GM23338 (cell line): ENCODE measurements at regions not wholly inside any gene's neighbourhood (a gene's known extent, or its start where the extent isn't known, plus 50 kb on each side); places are given as distances from the start of the nearest gene placed in this dataset.

Experiments used
- ATAC-seq: fragments of 200-7000 bp; cut with Tn5 transposase; 3 replicates; pipeline ENCODE4 v1.9.1; 2020
- DNase-seq: peaks from one replicate; pipeline ENCODE4 v3.0.0-alpha.2; 2015; ENCODE audit warnings: low spot score
- H2AFZ ChIP-seq: fragments of 200-600 bp; sonication (generic); 2 replicates; pipeline ENCODE4 v1.8.0; 2016; ENCODE audit warnings: antibody characterized with exemption, mild to moderate bottlenecking, moderate library complexity
- H3F3A ChIP-seq: fragments of 200-600 bp; sonication (generic); replicated peaks from 2 replicates; pipeline ENCODE4 v1.8.0; 2017; ENCODE audit warnings: antibody characterized with exemption, mixed run types, low read depth
- H3K27ac ChIP-seq: fragments of 200-600 bp; sonication (generic); 2 replicates; pipeline ENCODE4 v1.6.1; 2016; ENCODE audit warnings: low read depth
- H3K27me3 ChIP-seq: fragments of 200-600 bp; sonication (generic); 2 replicates; pipeline ENCODE4 v1.8.0; 2016; ENCODE audit warnings: mild to moderate bottlenecking, mixed run types, moderate library complexity; ENCODE audit not compliant: insufficient read depth
- H3K36me3 ChIP-seq: fragments of 200-600 bp; sonication (generic); 2 replicates; pipeline ENCODE4 v1.8.0; 2016; ENCODE audit warnings: mild to moderate bottlenecking; ENCODE audit not compliant: insufficient read depth
- H3K4me1 ChIP-seq: fragments of 200-600 bp; sonication (generic); 2 replicates; pipeline ENCODE4 v1.8.0; 2016; ENCODE audit warnings: mild to moderate bottlenecking, moderate library complexity; ENCODE audit not compliant: insufficient read depth
- H3K4me2 ChIP-seq: fragments of 200-600 bp; sonication (generic); 2 replicates; pipeline ENCODE4 v1.7.1; 2017; ENCODE audit warnings: mixed run types
- H3K4me3 ChIP-seq: fragments of 200-600 bp; sonication (generic); 2 replicates; pipeline ENCODE4 v1.6.1; 2016; ENCODE audit warnings: mixed run types
- H3K79me2 ChIP-seq: fragments of 200-600 bp; sonication (generic); replicated peaks from 2 replicates; pipeline ENCODE4 v1.8.0; 2017; ENCODE audit warnings: mild to moderate bottlenecking; ENCODE audit not compliant: insufficient read depth
- H3K9me2 ChIP-seq: fragments of 200-600 bp; sonication (generic); 2 replicates; pipeline ENCODE4 v1.8.0; 2017; ENCODE audit not compliant: insufficient read depth
- H4K20me1 ChIP-seq: fragments of 200-600 bp; sonication (generic); replicated peaks from 2 replicates; pipeline ENCODE4 v1.8.0; 2017; ENCODE audit warnings: mild to moderate bottlenecking; ENCODE audit not compliant: insufficient read depth
- H3K27ac Mint-ChIP-seq: 2 replicates; pipeline ENCODE4 v1.8.0; 2020; ENCODE audit warnings: inconsistent platforms, mild to moderate bottlenecking, moderate library complexity, mixed read lengths
- H3K27me3 Mint-ChIP-seq: 3 replicates; pipeline ENCODE4 v1.8.0; 2022; ENCODE audit warnings: low read depth, mild to moderate bottlenecking, moderate library complexity, mixed read lengths, inconsistent platforms; ENCODE audit not compliant: insufficient read depth, poor library complexity
- H3K36me3 Mint-ChIP-seq: 3 replicates; pipeline ENCODE4 v1.8.0; 2021; ENCODE audit warnings: low read depth, mild to moderate bottlenecking, inconsistent platforms, moderate library complexity, mixed read lengths
- H3K4me1 Mint-ChIP-seq: 3 replicates; pipeline ENCODE4 v1.8.0; 2020; ENCODE audit warnings: mild to moderate bottlenecking, inconsistent platforms, mixed read lengths
- H3K4me3 Mint-ChIP-seq: 3 replicates; pipeline ENCODE4 v1.8.0; 2021; ENCODE audit warnings: moderate library complexity, mild to moderate bottlenecking, inconsistent platforms, mixed read lengths
- H3K9me3 Mint-ChIP-seq: 3 replicates; pipeline ENCODE4 v1.8.0; 2020; ENCODE audit warnings: moderate library complexity, mild to moderate bottlenecking, inconsistent platforms, mixed read lengths
- CREB1 ChIP-seq: fragments of 250-450 bp; sonication (Bioruptor Pico); IDR thresholded peaks from 2 replicates; pipeline ENCODE4 v1.5.0; 2020; ENCODE audit warnings: low read depth, mild to moderate bottlenecking, moderate library complexity
- CTCF ChIP-seq, 2 experiments: fragments of 200-600 bp in 1 of 2; sonication (generic) in 1 of 2; conservative IDR thresholded peaks; 2 replicates each; pipeline versions ENCODE4 v1.5.1 to v1.6.1; 2016 to 2017; ENCODE audit warnings: antibody characterized with exemption in 2 of 2, low read depth in 2 of 2, mild to moderate bottlenecking in 2 of 2, moderate library complexity in 1 of 2
- ETS1 ChIP-seq: IDR thresholded peaks from 2 replicates; pipeline ENCODE4 v1.6.1; 2016; ENCODE audit warnings: antibody characterized with exemption
- ZNF114 ChIP-seq: fragments of 250-450 bp; sonication (Bioruptor Pico); IDR thresholded peaks from 2 replicates; pipeline ENCODE4 v1.5.0; 2020; ENCODE audit warnings: mild to moderate bottlenecking, moderate library complexity
- ZNF331 ChIP-seq: fragments of 250-450 bp; sonication (Bioruptor Pico); IDR thresholded peaks from 2 replicates; pipeline ENCODE4 v1.5.0; 2020; ENCODE audit warnings: low read depth, mild to moderate bottlenecking, moderate library complexity
- ZNF462 ChIP-seq: fragments of 250-450 bp; sonication (Bioruptor Pico); IDR thresholded peaks from 2 replicates; pipeline ENCODE4 v1.5.0; 2020; ENCODE audit warnings: mild to moderate bottlenecking, moderate library complexity

- no peaks in the 10 kb centered on the region; the same call in 2 of the 3 replicates for H3K4me1 Mint-ChIP-seq
- Histone ChIP-seq H3K79me2 (no peaks in the 10 kb centered on the region; the same call in 1 of the 2 replicates), H3K27me3 (peaks cover 36% of the 10 kb centered on the region), H3K27ac (no peak overlapping the region), H3K4me2 (no peak overlapping the region), H3K4me3 (no peak overlapping the region), H4K20me1 (no peaks in the 10 kb centered on the region), H2AFZ (no peak overlapping the region), H3F3A (no peaks in the 10 kb centered on the region), H3K9me2 (peaks cover 31% of the 10 kb centered on the region), H3K4me1 (no peaks in the 10 kb centered on the region), H3K36me3 (peaks cover 18% of the 10 kb centered on the region)
- H3K27me3 Mint-ChIP-seq = peaks cover 57% of the 10 kb centered on the region
- peak; percentile 48 for ATAC-seq
- H3K4me3 Mint-ChIP-seq = no peak overlapping the region
- peaks cover 99% of the 10 kb centered on the region for H3K9me3 Mint-ChIP-seq
- H3K27ac Mint-ChIP-seq = no peak overlapping the region
- DNase-seq = peak; percentile 67
- TF ChIP-seq ZNF114 (CRISPR knock-in tag) (no peak), ETS1 (no peak), CTCF (conservative IDR thresholded peaks at IDR 0.05; ENCODE audit: low read depth in 2 of 2) (peak; percentile 32 to 39; a peak in 3 of 4 replicates), CREB1 (no peak), ZNF331 (CRISPR knock-in tag) (no peak)
- peaks cover 100% of the 10 kb centered on the region for H3K36me3 Mint-ChIP-seq
Measured at GRCh38 chr19:27774337-27774736, 1438.6 kb downstream of the UQCRFS1 start.

DNA sequence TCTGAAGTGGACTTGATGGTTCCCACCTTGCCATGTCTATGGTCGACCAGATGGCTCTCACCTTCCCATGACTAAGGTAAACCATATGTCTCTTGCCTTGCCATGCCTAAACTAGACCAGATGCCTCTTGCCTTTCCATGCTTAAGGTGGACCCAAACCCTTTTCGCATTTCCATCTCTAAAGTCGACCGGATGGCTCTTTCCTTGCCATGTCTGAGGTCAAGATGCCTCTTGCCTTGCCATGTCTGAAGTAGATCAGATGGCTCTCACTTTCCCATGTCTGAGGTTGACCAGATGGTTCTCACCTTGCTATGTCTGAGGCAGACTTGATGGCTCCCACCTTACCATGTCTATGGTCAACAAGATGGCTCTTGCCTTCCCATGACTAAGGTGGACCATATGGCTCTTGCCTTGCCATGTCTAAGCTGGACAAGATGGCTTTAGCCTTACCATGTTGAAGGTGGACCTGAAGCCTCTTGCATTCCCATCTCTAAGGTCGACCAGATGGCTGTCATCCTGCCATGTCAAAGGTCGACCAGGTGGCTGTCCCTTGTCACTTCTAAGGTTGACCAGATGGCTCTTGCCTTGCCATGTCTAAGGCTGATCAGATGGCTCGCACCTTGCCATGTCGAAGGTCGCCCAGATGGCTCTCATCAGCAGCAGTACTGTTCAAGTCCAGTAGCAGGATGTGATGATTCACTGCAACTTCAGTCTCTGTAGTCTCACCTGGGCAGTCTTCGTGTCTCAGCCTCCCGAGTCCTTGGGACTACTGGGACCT is 1439.4 kb downstream of the UQCRFS1 start:
- no peak for DNase-seq
- H3K36me3 Mint-ChIP-seq = peaks cover 98% of the 10 kb centered on the region
- peaks cover 65% of the 10 kb centered on the region for H3K27me3 Mint-ChIP-seq
- H3K9me3 Mint-ChIP-seq = peaks cover 99% of the 10 kb centered on the region
- Histone ChIP-seq H3K27ac (no peak overlapping the region), H3K4me3 (no peak overlapping the region), H4K20me1 (no peaks in the 10 kb centered on the region), H3F3A (no peaks in the 10 kb centered on the region), H3K4me2 (no peak overlapping the region), H3K9me2 (peaks cover 31% of the 10 kb centered on the region), H3K79me2 (no peaks in the 10 kb centered on the region), H3K36me3 (peaks cover 18% of the 10 kb centered on the region), H2AFZ (no peak overlapping the region), H3K4me1 (no peaks in the 10 kb centered on the region), H3K27me3 (peaks cover 44% of the 10 kb centered on the region)
- no peak for ATAC-seq
- no peak for TF ChIP-seq ZNF462 (CRISPR knock-in tag)
- TF ChIP-seq ETS1 = no peak
- H3K4me3 Mint-ChIP-seq = no peak overlapping the region
- no peaks in the 10 kb centered on the region; the same call in 2 of the 3 replicates for H3K4me1 Mint-ChIP-seq
- no peak overlapping the region for H3K27ac Mint-ChIP-seq
